ENCODE measurements at regions not wholly inside any gene's neighbourhood (a gene's known extent, or its start where the extent isn't known, plus 50 kb on each side); places are given as distances from the start of the nearest gene placed in this dataset.
A peak's percentile ranks its signal among the peaks of the same experiment; 100 is the strongest.

GRCh38 chr1:219514728-219515127 is 98.2 kb downstream of the ZC3H11B start:
- Histone ChIP-seq H3K4me1 (ENCODE audit: control insufficient read depth, insufficient read depth, low read length) (0 out of 2 replicates have a peak, but pooled peaks cover 3% of the 10 kb centered on the region), H3K36me3 (ENCODE audit: control insufficient read depth in 2 of 2, insufficient read depth in 1 of 2, low read length in 2 of 2) (no peaks in the 10 kb centered on the region), H3K27ac (ENCODE audit: extremely low read depth, low read depth, low read length) (no peak overlapping the region), H3K4me3 (ENCODE audit: low read depth, low read length) (no peak overlapping the region), H3K9me3 (ENCODE audit: control insufficient read depth, insufficient read depth, low read depth, low read length) (no peaks in the 10 kb centered on the region)
- ChIA-PET POLR2A (no interaction called here), CTCF (interaction anchor here (1.0 kb wide), 1 partner anchor 21 kb away, joined by 4 read pairs; no protein-coding TSS in a partner anchor)
- TF ChIP-seq GLIS2 (tag by site-specific recombination; IDR thresholded peaks at IDR 0.05) (no peak), ZNF549 (tag by site-specific recombination; IDR thresholded peaks at IDR 0.05) (peak; percentile 71)

GRCh38 chr1:219507437-219507836 is 105.5 kb downstream of the ZC3H11B start:
- Histone ChIP-seq H3K9me3 (ENCODE audit: control insufficient read depth, insufficient read depth, low read depth, low read length) (no peaks in the 10 kb centered on the region), H3K4me1 (ENCODE audit: control insufficient read depth, insufficient read depth, low read length) (no peaks in the 10 kb centered on the region), H3K27ac (ENCODE audit: extremely low read depth, low read depth, low read length) (no peak overlapping the region), H3K36me3 (ENCODE audit: control insufficient read depth in 2 of 2, insufficient read depth in 1 of 2, low read length in 2 of 2) (no peaks in the 10 kb centered on the region), H3K4me3 (ENCODE audit: low read depth, low read length) (no peak overlapping the region)
- POLR2A ChIA-PET: no interaction called here
- CTCF ChIA-PET: no interaction called here
- TF ChIP-seq REST (tag by site-specific recombination; IDR thresholded peaks at IDR 0.05) (no peak), ZEB2 (tag by site-specific recombination; IDR thresholded peaks at IDR 0.05) (no peak), ZNF121 (tag by site-specific recombination; IDR thresholded peaks at IDR 0.05) (no peak), ZNF548 (tag by site-specific recombination; IDR thresholded peaks at IDR 0.05) (no peak), MYNN (tag by site-specific recombination; IDR thresholded peaks at IDR 0.05; ENCODE audit: borderline replicate concordance) (no peak), ZNF544 (tag by site-specific recombination; IDR thresholded peaks at IDR 0.05) (no peak), ZNF621 (tag by site-specific recombination; IDR thresholded peaks at IDR 0.05) (no peak), ZNF302 (tag by site-specific recombination; IDR thresholded peaks at IDR 0.05; ENCODE audit: low read depth) (no peak), SCRT2 (tag by site-specific recombination; IDR thresholded peaks at IDR 0.05) (no peak), ZNF785 (tag by site-specific recombination; IDR thresholded peaks at IDR 0.05) (no peak), ZNF561 (tag by site-specific recombination; IDR thresholded peaks at IDR 0.05; ENCODE audit: borderline replicate concordance) (no peak), OSR2 (tag by site-specific recombination; IDR thresholded peaks at IDR 0.05) (no peak), SETDB1 (IDR thresholded peaks at IDR 0.05; ENCODE audit: insufficient read length, low read length) (no peak), ZNF112 (tag by site-specific recombination; IDR thresholded peaks at IDR 0.05) (no peak), ZNF292 (tag by site-specific recombination; IDR thresholded peaks at IDR 0.05; ENCODE audit: borderline replicate concordance, low read depth) (no peak), ZNF792 (tag by site-specific recombination; IDR thresholded peaks at IDR 0.05) (no peak), ZNF155 (tag by site-specific recombination; IDR thresholded peaks at IDR 0.05) (no peak)

GRCh38 chr1:219506936-219507335 is 106.0 kb downstream of the ZC3H11B start:
- POLR2A ChIA-PET: no interaction called here
- no peak overlapping the region for H3K4me3 ChIP-seq (ENCODE audit: low read depth, low read length)
- CTCF ChIA-PET: no interaction called here
- no peaks in the 10 kb centered on the region for H3K36me3 ChIP-seq (ENCODE audit: control insufficient read depth in 2 of 2, insufficient read depth in 1 of 2, low read length in 2 of 2)
- TF ChIP-seq ZNF560 (tag by site-specific recombination; IDR thresholded peaks at IDR 0.05; ENCODE audit: borderline replicate concordance) (no peak), ZNF785 (tag by site-specific recombination; IDR thresholded peaks at IDR 0.05) (no peak), MYNN (tag by site-specific recombination; IDR thresholded peaks at IDR 0.05; ENCODE audit: borderline replicate concordance) (no peak), ZSCAN18 (tag by site-specific recombination; IDR thresholded peaks at IDR 0.05) (no peak), ZNF10 (tag by site-specific recombination; IDR thresholded peaks at IDR 0.05) (no peak), ZNF658 (tag by site-specific recombination; IDR thresholded peaks at IDR 0.05) (no peak), KLF10 (tag by site-specific recombination; IDR thresholded peaks at IDR 0.05) (no peak), HIC1 (tag by site-specific recombination; IDR thresholded peaks at IDR 0.05) (no peak)
- H3K27ac ChIP-seq (ENCODE audit: extremely low read depth, low read depth, low read length): no peak overlapping the region
- H3K4me1 ChIP-seq (ENCODE audit: control insufficient read depth, insufficient read depth, low read length): no peaks in the 10 kb centered on the region
- no peaks in the 10 kb centered on the region for H3K9me3 ChIP-seq (ENCODE audit: control insufficient read depth, insufficient read depth, low read depth, low read length)
